Mesendoderm (in vitro differentiated cells): ENCODE measurements at regions not wholly inside any gene's neighbourhood (a gene's known extent, or its start where the extent isn't known, plus 50 kb on each side); places are given as distances from the start of the nearest gene placed in this dataset.
A peak's percentile ranks its signal among the peaks of the same experiment; 100 is the strongest.
"Not testable (repeated sequence)": the region's sequence is repeated elsewhere in the genome, so short reads cannot be mapped to it uniquely, and the experiment has no call there.

Experiments
- DNase-seq: peaks from one replicate; pipeline ENCODE4 v3.0.0; 2013
- H2AK5ac ChIP-seq: 2 replicates; pipeline ENCODE4 v1.6.1; 2013; ENCODE audit warnings: low read length, inconsistent platforms
- H2BK120ac ChIP-seq: 2 replicates; pipeline ENCODE4 v1.6.1; 2013; ENCODE audit warnings: low read depth, mild to moderate bottlenecking, low read length, moderate library complexity, mixed read lengths
- H2BK15ac ChIP-seq: replicated peaks from 2 replicates; pipeline ENCODE4 v1.6.1; 2013; ENCODE audit warnings: low read depth, mild to moderate bottlenecking, moderate library complexity
- H2BK5ac ChIP-seq: 2 replicates; pipeline ENCODE4 v1.6.1; 2013; ENCODE audit warnings: low read length, inconsistent platforms
- H3K18ac ChIP-seq: 2 replicates; pipeline ENCODE4 v1.6.1; 2013; ENCODE audit warnings: mild to moderate bottlenecking, low read length, mixed read lengths
- H3K23ac ChIP-seq: one replicate; pipeline ENCODE4 v1.6.1; 2013; ENCODE audit warnings: low read length
- H3K27ac ChIP-seq: 2 replicates; pipeline ENCODE4 v1.5.1; 2013; ENCODE audit warnings: low read depth, mild to moderate bottlenecking, inconsistent platforms, low read length, moderate library complexity
- H3K27me3 ChIP-seq: 2 replicates; pipeline ENCODE4 v1.6.1; 2013; ENCODE audit warnings: low read length, control low read depth, mild to moderate bottlenecking, inconsistent platforms; ENCODE audit not compliant: insufficient read depth, poor library complexity
- H3K36me3 ChIP-seq: 2 replicates; pipeline ENCODE4 v1.6.1; 2013; ENCODE audit warnings: low read length, inconsistent platforms; ENCODE audit not compliant: control insufficient read depth, insufficient read depth
- H3K4ac ChIP-seq: one replicate; pipeline ENCODE4 v1.6.1; 2013; ENCODE audit warnings: low read depth, mild to moderate bottlenecking, low read length, moderate library complexity
- H3K4me1 ChIP-seq: 2 replicates; pipeline ENCODE4 v1.6.1; 2013; ENCODE audit warnings: low read depth, low read length, inconsistent platforms; ENCODE audit not compliant: control insufficient read depth
- H3K4me2 ChIP-seq: 2 replicates; pipeline ENCODE4 v1.6.1; 2013; ENCODE audit warnings: low read length
- H3K4me3 ChIP-seq: 2 replicates; pipeline ENCODE4 v1.5.1; 2013; ENCODE audit warnings: mild to moderate bottlenecking, low read length
- H3K56ac ChIP-seq: one replicate; pipeline ENCODE4 v1.6.1; 2013; ENCODE audit warnings: low read length
- H3K79me1 ChIP-seq: 2 replicates; pipeline ENCODE4 v1.6.1; 2013; ENCODE audit warnings: low read length, inconsistent platforms
- H3K79me2 ChIP-seq: 2 replicates; pipeline ENCODE4 v1.6.1; 2013; ENCODE audit warnings: mild to moderate bottlenecking, low read length; ENCODE audit not compliant: control insufficient read depth, insufficient read depth
- H3K9ac ChIP-seq: 2 replicates; pipeline ENCODE4 v1.6.1; 2013; ENCODE audit warnings: low read length, inconsistent platforms
- H4K5ac ChIP-seq: one replicate; pipeline ENCODE4 v1.6.1; 2013; ENCODE audit warnings: low read length
- H4K8ac ChIP-seq: one replicate; pipeline ENCODE4 v1.6.1; 2013; ENCODE audit warnings: low read depth, mild to moderate bottlenecking, control low read depth, low read length, moderate library complexity
- WGBS: extraction: QIAGEN DNeasy Blood & Tissue Kit; methylation state at CpG from one replicate; pipeline ENCODE4 v1.1.7; 2013; ENCODE audit warnings: low lambda C conversion rate, missing lambda C conversion rate; ENCODE audit not compliant: insufficient coverage; ENCODE audit errors: extremely low coverage; 5-methylcytosine and 5-hydroxymethylcytosine counted together

DNA sequence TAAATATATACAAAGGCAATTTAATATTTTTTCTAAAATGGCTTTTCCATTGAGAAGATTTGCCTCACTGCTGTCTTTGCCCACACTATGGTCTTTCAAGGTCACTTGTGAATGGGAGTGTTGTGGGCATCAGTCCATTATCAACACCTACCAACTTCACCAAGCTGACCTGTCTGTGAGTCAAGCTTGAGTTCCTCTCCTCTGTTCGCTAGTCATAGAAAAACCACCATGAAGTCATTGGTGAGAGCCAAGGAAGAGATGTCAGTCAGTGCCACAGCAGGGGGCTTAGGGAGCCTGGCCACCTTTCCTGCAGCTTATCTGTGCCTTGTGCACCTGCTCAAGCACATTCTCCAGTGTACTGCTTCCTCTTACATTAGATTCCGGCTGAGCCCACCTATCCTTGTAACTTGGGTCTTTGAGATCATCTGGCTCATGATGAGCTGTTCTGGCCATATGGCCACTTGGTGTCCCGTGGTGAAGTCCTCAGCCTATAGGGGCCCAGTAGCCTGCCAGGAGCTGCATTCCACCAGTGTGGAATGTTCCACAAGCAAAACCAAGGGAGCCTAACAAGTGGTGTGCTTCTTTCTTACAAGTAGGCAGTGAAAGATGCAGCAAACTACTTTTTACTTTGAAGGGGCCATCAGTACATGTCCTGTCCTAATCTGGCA, 80.8 kb upstream of the C12orf71 start:
- Histone ChIP-seq H3K23ac (no peak overlapping the region), H4K5ac (no peak overlapping the region), H3K4me2 (no peak overlapping the region), H2AK5ac (no peak overlapping the region), H3K27ac (no peak overlapping the region), H2BK15ac (no peak overlapping the region), H3K36me3 (no peaks in the 10 kb centered on the region), H3K4ac (no peak overlapping the region), H3K79me1 (no peaks in the 10 kb centered on the region), H3K4me3 (no peak overlapping the region), H2BK120ac (no peak overlapping the region), H4K8ac (no peak overlapping the region), H2BK5ac (no peak overlapping the region), H3K18ac (no peak overlapping the region), H3K27me3 (no peaks in the 10 kb centered on the region), H3K56ac (no peak overlapping the region), H3K79me2 (no peaks in the 10 kb centered on the region), H3K4me1 (no peaks in the 10 kb centered on the region), H3K9ac (no peak overlapping the region)
- peak; percentile 66 for DNase-seq
- no CpG with 5 or more reads among the region's 3 CpGs for WGBS

DNA sequence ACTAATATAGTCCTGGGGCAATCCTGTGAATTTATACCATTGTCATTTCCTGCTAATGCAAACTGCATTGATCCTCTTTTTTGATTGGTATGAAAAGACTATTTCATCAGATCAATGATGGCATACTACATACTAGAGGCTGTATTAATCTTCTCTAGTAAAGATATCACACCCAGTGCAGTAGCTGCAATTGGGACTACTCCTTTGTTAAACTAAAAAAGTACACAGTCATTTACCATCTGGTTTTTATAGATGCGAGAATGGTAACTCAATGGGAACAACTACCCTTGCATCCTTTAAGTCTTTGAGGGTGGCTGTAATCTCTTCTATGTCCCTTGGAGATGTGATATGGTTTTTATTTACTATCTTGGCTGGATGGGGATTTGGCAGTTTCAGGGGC, 80.2 kb upstream of the STK38L start:
- no peak overlapping the region for H2BK5ac ChIP-seq
- H3K4ac ChIP-seq = no peak overlapping the region
- no peak for DNase-seq
- H3K4me1 ChIP-seq = no peaks in the 10 kb centered on the region
- no peak overlapping the region for H3K18ac ChIP-seq
- no CpG with 5 or more reads among the region's 1 CpG for WGBS
- no peak overlapping the region for H3K4me3 ChIP-seq
- H3K23ac ChIP-seq = no peak overlapping the region
- no peaks in the 10 kb centered on the region for H3K79me2 ChIP-seq
- no peak overlapping the region for H3K56ac ChIP-seq
- H3K36me3 ChIP-seq = no peaks in the 10 kb centered on the region
- H3K4me2 ChIP-seq = no peak overlapping the region
- H4K5ac ChIP-seq = no peak overlapping the region
- no peak overlapping the region for H2BK120ac ChIP-seq
- H2AK5ac ChIP-seq = no peak overlapping the region
- H4K8ac ChIP-seq = no peak overlapping the region
- H3K9ac ChIP-seq = no peak overlapping the region
- no peak overlapping the region for H3K27ac ChIP-seq
- H3K79me1 ChIP-seq = no peaks in the 10 kb centered on the region
- H2BK15ac ChIP-seq = no peak overlapping the region
- no peaks in the 10 kb centered on the region for H3K27me3 ChIP-seq

DNA sequence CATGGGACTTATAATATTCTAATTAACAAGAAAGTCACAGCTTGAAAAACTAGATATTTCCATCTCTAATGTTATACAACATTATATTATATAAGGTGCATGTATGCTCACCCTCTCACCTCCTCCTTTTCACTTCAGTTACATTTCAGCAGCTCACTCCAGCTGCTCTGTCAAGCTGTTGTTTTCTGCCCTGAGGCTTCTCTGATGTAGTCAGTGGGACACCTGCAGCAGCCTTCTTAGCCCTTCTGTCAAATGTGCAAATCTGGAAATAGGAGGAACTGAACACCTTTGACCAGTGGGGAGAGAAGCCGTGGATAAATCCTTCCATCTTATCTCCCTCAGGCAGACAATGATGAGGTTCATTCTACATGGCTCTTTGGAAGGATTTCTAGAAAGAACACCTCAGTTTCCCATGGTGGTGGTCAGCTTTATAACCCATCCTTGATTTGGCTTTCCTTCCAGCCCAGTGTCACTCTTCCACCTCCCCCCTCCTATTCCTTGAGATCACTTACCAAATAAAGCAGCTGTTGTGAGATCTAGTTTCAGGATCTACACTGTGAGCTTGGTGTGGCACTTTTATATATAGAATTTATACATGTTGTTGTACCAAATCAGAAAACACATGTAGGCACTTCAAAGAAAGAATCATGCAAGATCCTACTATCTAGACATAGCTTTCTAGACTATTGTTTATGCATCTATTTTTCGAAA, 79.6 kb upstream of the STK38L start:
- no peak overlapping the region for H3K56ac ChIP-seq
- H2AK5ac ChIP-seq = no peak overlapping the region
- H3K36me3 ChIP-seq = no peaks in the 10 kb centered on the region
- no CpG with 5 or more reads among the region's 2 CpGs for WGBS
- H4K5ac ChIP-seq = no peak overlapping the region
- H3K4me1 ChIP-seq = no peaks in the 10 kb centered on the region
- no peak overlapping the region for H3K23ac ChIP-seq
- no peak overlapping the region for H3K18ac ChIP-seq
- H3K79me2 ChIP-seq = no peaks in the 10 kb centered on the region
- no peak overlapping the region for H4K8ac ChIP-seq
- H3K4me2 ChIP-seq = no peak overlapping the region
- H2BK5ac ChIP-seq = no peak overlapping the region
- H2BK15ac ChIP-seq = no peak overlapping the region
- no peak overlapping the region for H3K9ac ChIP-seq
- no peaks in the 10 kb centered on the region for H3K27me3 ChIP-seq
- H3K4ac ChIP-seq = no peak overlapping the region
- no peak overlapping the region for H3K4me3 ChIP-seq
- H3K79me1 ChIP-seq = no peaks in the 10 kb centered on the region
- H2BK120ac ChIP-seq = no peak overlapping the region
- H3K27ac ChIP-seq = no peak overlapping the region
- no peak for DNase-seq

DNA sequence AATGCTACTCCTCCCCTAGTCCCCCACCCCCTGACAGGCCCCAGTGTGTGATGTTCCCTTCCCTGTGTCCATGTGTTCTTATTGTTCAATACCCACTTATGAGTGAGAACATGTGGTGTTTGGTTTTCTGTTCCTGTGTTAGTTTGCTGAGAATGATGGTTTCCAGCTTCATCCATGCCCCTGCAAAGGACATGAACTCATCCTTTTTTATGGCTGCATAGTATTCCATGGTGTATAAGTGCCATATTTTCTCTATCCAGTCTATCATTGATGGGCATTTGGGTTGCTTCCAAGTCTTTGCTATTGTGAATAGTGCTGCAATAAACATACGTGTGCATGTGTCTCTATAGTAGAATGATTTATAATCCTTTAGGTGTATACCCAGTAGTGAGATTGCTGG, 78.1 kb upstream of the STK38L start:
- not testable (repeated sequence) for H3K79me2 ChIP-seq, H3K4me1 ChIP-seq, H2BK5ac ChIP-seq, H3K36me3 ChIP-seq, H3K4me2 ChIP-seq, H3K56ac ChIP-seq, H2BK120ac ChIP-seq, H4K5ac ChIP-seq, H3K27ac ChIP-seq, H3K4ac ChIP-seq, H3K79me1 ChIP-seq, H3K9ac ChIP-seq, H3K18ac ChIP-seq, H3K4me3 ChIP-seq, H3K27me3 ChIP-seq, H4K8ac ChIP-seq, H2AK5ac ChIP-seq, DNase-seq, H3K23ac ChIP-seq, H2BK15ac ChIP-seq
- WGBS = no CpG with 5 or more reads among the region's 1 CpG

DNA sequence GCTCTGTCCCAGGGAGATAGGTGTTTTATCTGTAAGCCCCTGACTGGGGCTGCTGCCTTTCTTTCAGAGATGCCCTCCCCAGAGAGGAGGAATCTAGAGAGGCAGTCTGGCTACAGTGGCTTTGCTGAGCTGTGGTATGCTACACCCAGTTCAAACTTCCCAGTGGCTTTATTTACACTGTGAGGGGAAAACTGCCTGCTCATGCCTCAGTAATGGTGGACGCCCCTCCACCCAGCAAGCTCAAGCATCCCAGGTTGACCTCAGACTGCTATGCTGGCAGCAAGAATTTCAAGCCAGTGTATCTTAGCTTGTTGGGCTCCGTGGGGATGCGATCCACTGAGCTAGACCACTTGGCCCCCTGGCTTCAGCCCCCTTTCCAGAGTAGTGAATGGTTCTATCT, 72.6 kb upstream of the STK38L start:
- H4K8ac ChIP-seq, H3K79me1 ChIP-seq, H4K5ac ChIP-seq, H3K27me3 ChIP-seq, H2BK120ac ChIP-seq, H2AK5ac ChIP-seq, H3K4me3 ChIP-seq, H3K27ac ChIP-seq, H3K18ac ChIP-seq, H2BK15ac ChIP-seq, H3K4me2 ChIP-seq, H3K56ac ChIP-seq, H3K23ac ChIP-seq, H2BK5ac ChIP-seq, H3K4ac ChIP-seq, DNase-seq, H3K79me2 ChIP-seq, H3K4me1 ChIP-seq, H3K36me3 ChIP-seq, H3K9ac ChIP-seq: not testable (repeated sequence)
- WGBS = no CpG with 5 or more reads among the region's 3 CpGs

DNA sequence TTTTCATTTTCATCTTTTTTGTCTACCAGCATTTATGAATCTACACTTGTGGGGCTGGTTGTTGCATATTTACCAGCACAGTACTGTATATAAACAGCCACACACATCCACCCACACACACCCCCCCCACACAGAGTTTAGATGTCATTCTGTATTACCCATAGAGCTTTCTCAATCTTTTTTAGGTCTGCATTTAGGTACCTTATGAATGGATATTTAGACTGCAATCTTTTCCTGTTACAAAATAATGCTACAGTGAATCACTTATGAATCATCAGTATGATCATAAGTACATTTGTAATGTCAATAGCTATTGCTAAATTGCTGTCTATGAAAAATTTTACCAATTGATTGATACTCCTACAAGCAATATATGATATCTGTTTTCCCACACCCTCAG, 67.3 kb upstream of the STK38L start:
- Histone ChIP-seq H3K79me2 (no peaks in the 10 kb centered on the region), H2BK5ac (no peak overlapping the region), H3K56ac (no peak overlapping the region), H3K4me2 (no peak overlapping the region), H3K27me3 (no peaks in the 10 kb centered on the region), H3K4me1 (peaks cover 3% of the 10 kb centered on the region), H3K9ac (no peak overlapping the region), H2BK120ac (no peak overlapping the region), H3K23ac (no peak overlapping the region), H3K4me3 (no peak overlapping the region), H3K4ac (no peak overlapping the region), H3K79me1 (no peaks in the 10 kb centered on the region), H2AK5ac (no peak overlapping the region), H4K5ac (no peak overlapping the region), H3K27ac (no peak overlapping the region), H2BK15ac (no peak overlapping the region), H3K36me3 (no peaks in the 10 kb centered on the region), H3K18ac (no peak overlapping the region), H4K8ac (no peak overlapping the region)
- DNase-seq = no peak
